ENCODE measurements at regions not wholly inside any gene's neighbourhood (a gene's known extent, or its start where the extent isn't known, plus 50 kb on each side); places are given as distances from the start of the nearest gene placed in this dataset.

DNA sequence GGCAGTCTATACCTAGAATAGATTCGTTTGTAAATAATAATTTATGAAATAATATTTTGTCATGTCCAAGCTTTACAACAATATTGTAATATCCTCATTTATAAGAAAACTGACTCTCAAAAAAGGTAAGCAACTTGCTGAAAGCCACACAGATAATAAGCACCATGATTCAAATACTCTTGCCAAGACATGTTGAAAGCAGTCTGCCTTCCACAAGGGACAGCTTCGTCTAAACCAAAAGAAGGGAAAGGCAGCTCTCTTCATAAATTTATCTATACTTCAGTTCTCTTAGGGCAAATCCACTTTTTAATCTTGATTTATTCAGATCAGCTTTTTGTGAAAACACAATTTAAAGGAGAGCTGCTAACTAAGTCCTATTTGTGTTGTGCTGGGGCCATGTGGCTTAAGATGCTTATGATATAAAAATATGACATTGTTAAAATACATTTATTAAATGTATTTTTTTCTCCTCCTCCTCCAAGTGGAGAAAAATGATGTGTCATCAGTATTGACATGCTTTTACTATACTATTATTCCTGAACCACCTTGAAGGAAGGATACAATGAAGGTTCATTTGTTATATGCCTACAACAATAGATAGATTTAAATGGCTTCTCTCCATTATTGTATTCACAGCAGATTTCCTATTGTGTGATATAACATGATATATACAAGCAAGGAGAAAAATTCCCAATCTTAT is 737.0 kb downstream of the HDGFL1 start:
- H3K4me1 Mint-ChIP-seq (ENCODE audit: low read depth): no peaks in the 10 kb centered on the region
- no peak overlapping the region for H3K27ac Mint-ChIP-seq
- no peak for ATAC-seq
- no peak overlapping the region for H3K4me3 Mint-ChIP-seq
- H3K36me3 Mint-ChIP-seq (ENCODE audit: low read depth): no peaks in the 10 kb centered on the region
- CTCF ChIA-PET: no interaction called here
- POLR2A ChIA-PET: no interaction called here
- no peaks in the 10 kb centered on the region for H3K27me3 Mint-ChIP-seq (ENCODE audit: low read depth)
- no peak for DNase-seq
- peaks cover 3% of the 10 kb centered on the region for H3K9me3 Mint-ChIP-seq (ENCODE audit: insufficient read depth)

GRCh38 chr6:23307516-23307915 is 738.1 kb downstream of the HDGFL1 start:
- H3K36me3 Mint-ChIP-seq (ENCODE audit: low read depth): no peaks in the 10 kb centered on the region
- DNase-seq: no peak
- ATAC-seq: no peak
- no peaks in the 10 kb centered on the region for H3K4me1 Mint-ChIP-seq (ENCODE audit: low read depth)
- no peak overlapping the region for H3K27ac Mint-ChIP-seq
- H3K27me3 Mint-ChIP-seq (ENCODE audit: low read depth): no peaks in the 10 kb centered on the region
- no peaks in the 10 kb centered on the region for H3K9me3 Mint-ChIP-seq (ENCODE audit: insufficient read depth)
- ChIA-PET CTCF (no interaction called here), POLR2A (no interaction called here)
- H3K4me3 Mint-ChIP-seq: no peak overlapping the region

GRCh38 chr6:23308166-23308565 is 738.8 kb downstream of the HDGFL1 start:
- ATAC-seq: no peak
- CTCF ChIA-PET: no interaction called here
- no peaks in the 10 kb centered on the region for H3K36me3 Mint-ChIP-seq (ENCODE audit: low read depth)
- H3K4me1 Mint-ChIP-seq (ENCODE audit: low read depth): no peaks in the 10 kb centered on the region
- H3K4me3 Mint-ChIP-seq: no peak overlapping the region
- DNase-seq: no peak
- no peaks in the 10 kb centered on the region for H3K27me3 Mint-ChIP-seq (ENCODE audit: low read depth)
- H3K9me3 Mint-ChIP-seq (ENCODE audit: insufficient read depth): no peaks in the 10 kb centered on the region
- POLR2A ChIA-PET: no interaction called here
- no peak overlapping the region for H3K27ac Mint-ChIP-seq

- no peaks in the 10 kb centered on the region for H3K36me3 Mint-ChIP-seq (ENCODE audit: low read depth)
- H3K27me3 Mint-ChIP-seq (ENCODE audit: low read depth): no peaks in the 10 kb centered on the region
- H3K4me3 Mint-ChIP-seq: no peak overlapping the region
- no peaks in the 10 kb centered on the region for H3K4me1 Mint-ChIP-seq (ENCODE audit: low read depth)
- no peak for ATAC-seq
- ChIA-PET CTCF (no interaction called here), POLR2A (no interaction called here)
- H3K27ac Mint-ChIP-seq: no peak overlapping the region
- no peak for DNase-seq
- no peaks in the 10 kb centered on the region for H3K9me3 Mint-ChIP-seq (ENCODE audit: insufficient read depth)
Measured at GRCh38 chr6:23311211-23311610, 741.8 kb downstream of the HDGFL1 start.

DNA sequence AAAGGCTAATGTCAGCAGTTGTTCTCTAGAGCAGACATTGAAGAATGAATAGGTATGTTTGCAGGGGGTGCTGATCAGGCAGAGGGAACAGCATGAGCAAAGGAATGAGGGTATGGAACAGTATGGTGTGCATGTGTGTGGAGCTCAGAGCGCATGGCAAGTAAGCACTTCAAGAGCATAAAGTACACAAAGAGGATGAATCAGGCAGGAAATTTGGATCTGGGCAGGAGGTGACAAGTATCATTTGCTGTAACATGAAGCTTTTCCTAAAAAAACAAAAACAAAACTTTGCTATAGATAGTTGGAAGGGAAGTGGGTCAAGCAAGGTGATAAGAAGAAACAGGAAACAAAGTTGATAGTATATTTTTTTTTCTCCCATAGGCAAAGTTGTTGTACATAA is 746.8 kb downstream of the HDGFL1 start:
- POLR2A ChIA-PET: no interaction called here

GRCh38 chr6:23316931-23317330 is 747.6 kb downstream of the HDGFL1 start:
- ChIA-PET CTCF (no interaction called here), POLR2A (no interaction called here)
- H3K36me3 Mint-ChIP-seq (ENCODE audit: low read depth): no peaks in the 10 kb centered on the region
- H3K27me3 Mint-ChIP-seq (ENCODE audit: low read depth): no peaks in the 10 kb centered on the region
- no peaks in the 10 kb centered on the region for H3K9me3 Mint-ChIP-seq (ENCODE audit: insufficient read depth)
- ATAC-seq (no peak), DNase-seq (no peak)
- no peak overlapping the region for H3K27ac Mint-ChIP-seq
- H3K4me1 Mint-ChIP-seq (ENCODE audit: low read depth): no peaks in the 10 kb centered on the region
- no peak overlapping the region for H3K4me3 Mint-ChIP-seq

More for the DNA sequence above, 746.8 kb downstream of the HDGFL1 start:
- DNase-seq (no peak), ATAC-seq (no peak)
- Mint-ChIP-seq H3K36me3 (ENCODE audit: low read depth) (no peaks in the 10 kb centered on the region), H3K27ac (no peak overlapping the region), H3K4me3 (no peak overlapping the region), H3K4me1 (ENCODE audit: low read depth) (no peaks in the 10 kb centered on the region), H3K9me3 (ENCODE audit: insufficient read depth) (no peaks in the 10 kb centered on the region), H3K27me3 (ENCODE audit: low read depth) (no peaks in the 10 kb centered on the region)
- CTCF ChIA-PET: no interaction called here

- CTCF ChIA-PET: no interaction called here
Measured at GRCh38 chr6:23319582-23319981, 750.2 kb downstream of the HDGFL1 start.

DNA sequence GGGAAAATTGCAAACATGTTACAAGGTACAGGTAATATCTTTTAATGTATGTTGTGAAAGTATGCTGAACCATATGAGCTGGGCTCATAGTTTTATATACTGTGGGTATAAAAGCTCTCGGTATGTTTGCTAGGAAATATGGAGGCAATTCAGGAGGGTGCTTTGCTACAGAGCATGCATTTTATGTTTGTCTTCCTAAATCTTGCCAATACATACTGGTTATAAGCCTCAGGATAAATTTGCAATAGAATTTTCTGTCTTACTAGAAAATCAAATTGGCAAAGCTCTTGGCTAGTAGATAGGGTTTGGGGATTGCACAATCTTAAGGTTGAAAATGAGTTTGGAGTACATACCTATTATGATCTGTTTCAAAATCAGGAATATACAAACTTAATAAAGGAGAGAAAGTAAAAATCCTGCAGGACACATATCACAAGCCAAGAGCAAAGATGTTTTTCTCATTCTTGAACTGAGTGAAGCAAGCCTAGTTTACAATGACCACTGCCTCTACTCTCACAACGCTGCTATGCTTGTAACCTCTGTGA is 751.2 kb downstream of the HDGFL1 start:
- no peaks in the 10 kb centered on the region for H3K36me3 Mint-ChIP-seq (ENCODE audit: low read depth)
- no peak overlapping the region for H3K27ac Mint-ChIP-seq
- CTCF ChIA-PET: no interaction called here
- H3K9me3 Mint-ChIP-seq (ENCODE audit: insufficient read depth): no peaks in the 10 kb centered on the region
- no peaks in the 10 kb centered on the region for H3K4me1 Mint-ChIP-seq (ENCODE audit: low read depth)
- no peaks in the 10 kb centered on the region for H3K27me3 Mint-ChIP-seq (ENCODE audit: low read depth)
- DNase-seq (no peak), ATAC-seq (no peak)
- POLR2A ChIA-PET: no interaction called here
- H3K4me3 Mint-ChIP-seq: no peak overlapping the region

More at GRCh38 chr6:23319582-23319981, 750.2 kb downstream of the HDGFL1 start:
- Mint-ChIP-seq H3K4me1 (ENCODE audit: low read depth) (no peaks in the 10 kb centered on the region), H3K36me3 (ENCODE audit: low read depth) (no peaks in the 10 kb centered on the region), H3K4me3 (no peak overlapping the region), H3K9me3 (ENCODE audit: insufficient read depth) (no peaks in the 10 kb centered on the region), H3K27me3 (ENCODE audit: low read depth) (no peaks in the 10 kb centered on the region), H3K27ac (no peak overlapping the region)
- DNase-seq (no peak), ATAC-seq (no peak)
- POLR2A ChIA-PET: no interaction called here

GRCh38 chr6:23323897-23324296 is 754.5 kb downstream of the HDGFL1 start:
- H3K9me3 Mint-ChIP-seq (ENCODE audit: insufficient read depth): no peaks in the 10 kb centered on the region
- H3K27me3 Mint-ChIP-seq (ENCODE audit: low read depth): no peaks in the 10 kb centered on the region
- ChIA-PET CTCF (no interaction called here), POLR2A (no interaction called here)
- H3K36me3 Mint-ChIP-seq (ENCODE audit: low read depth): no peaks in the 10 kb centered on the region
- no peak for DNase-seq
- H3K4me1 Mint-ChIP-seq (ENCODE audit: low read depth): no peaks in the 10 kb centered on the region
- H3K4me3 Mint-ChIP-seq: no peak overlapping the region
- H3K27ac Mint-ChIP-seq: no peak overlapping the region
- no peak for ATAC-seq

DNA sequence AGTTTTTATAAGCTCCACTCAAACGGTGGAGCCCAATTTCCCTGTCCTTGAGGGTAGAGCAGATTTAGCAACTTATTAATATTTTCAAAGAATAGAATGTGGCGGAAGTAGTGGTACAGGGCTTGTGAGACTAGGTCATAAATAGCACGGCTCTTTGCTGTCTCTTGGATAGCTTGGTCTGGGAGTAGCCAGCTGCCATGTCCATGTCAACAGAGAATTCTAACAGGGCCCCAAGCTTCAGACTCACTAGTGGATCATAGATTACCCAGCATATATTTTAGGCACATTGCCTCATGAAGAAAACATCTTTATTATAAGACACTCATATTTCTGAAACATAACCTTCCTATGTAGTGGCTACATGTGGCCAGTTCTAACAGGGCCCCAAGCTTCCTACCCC is 755.7 kb downstream of the HDGFL1 start:
- H3K4me3 Mint-ChIP-seq: no peak overlapping the region
- H3K27ac Mint-ChIP-seq: no peak overlapping the region
- no peak for DNase-seq
- no peaks in the 10 kb centered on the region for H3K9me3 Mint-ChIP-seq (ENCODE audit: insufficient read depth)
- no peak for ATAC-seq
- no peaks in the 10 kb centered on the region for H3K27me3 Mint-ChIP-seq (ENCODE audit: low read depth)
- no peaks in the 10 kb centered on the region for H3K36me3 Mint-ChIP-seq (ENCODE audit: low read depth)
- POLR2A ChIA-PET: no interaction called here
- no peaks in the 10 kb centered on the region for H3K4me1 Mint-ChIP-seq (ENCODE audit: low read depth)
- CTCF ChIA-PET: no interaction called here

- no peak overlapping the region for H3K27ac Mint-ChIP-seq
- H3K27me3 Mint-ChIP-seq (ENCODE audit: low read depth): no peaks in the 10 kb centered on the region
- no peaks in the 10 kb centered on the region for H3K36me3 Mint-ChIP-seq (ENCODE audit: low read depth)
- no peak for DNase-seq
- ATAC-seq: no peak
- H3K4me3 Mint-ChIP-seq: no peak overlapping the region
- H3K4me1 Mint-ChIP-seq (ENCODE audit: low read depth): no peaks in the 10 kb centered on the region
- POLR2A ChIA-PET: no interaction called here
- H3K9me3 Mint-ChIP-seq (ENCODE audit: insufficient read depth): no peaks in the 10 kb centered on the region
- CTCF ChIA-PET: no interaction called here
Measured at GRCh38 chr6:23327621-23328020, 758.3 kb downstream of the HDGFL1 start.

DNA sequence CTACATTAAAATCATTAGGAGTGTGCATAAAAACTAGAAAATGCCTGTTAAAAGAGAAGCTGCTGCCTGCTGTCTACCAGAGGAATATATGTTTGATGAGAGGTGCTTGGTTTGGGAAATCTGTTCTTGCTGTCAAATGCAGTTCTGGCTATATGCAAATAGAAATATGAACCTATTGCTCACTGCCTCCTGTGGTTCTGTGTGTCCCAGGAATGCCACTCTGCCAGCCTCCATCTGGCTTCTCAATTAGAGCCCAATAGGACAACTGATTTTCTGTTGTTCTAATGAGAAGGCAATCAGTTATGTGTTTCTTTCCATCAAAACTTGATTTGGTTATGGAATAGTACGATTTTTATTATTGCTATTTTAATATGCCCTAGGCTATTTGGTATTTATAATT is 759.7 kb downstream of the HDGFL1 start:
- Mint-ChIP-seq H3K9me3 (ENCODE audit: insufficient read depth) (no peaks in the 10 kb centered on the region), H3K27me3 (ENCODE audit: low read depth) (no peaks in the 10 kb centered on the region), H3K4me1 (ENCODE audit: low read depth) (no peaks in the 10 kb centered on the region), H3K36me3 (ENCODE audit: low read depth) (no peaks in the 10 kb centered on the region), H3K27ac (no peak overlapping the region), H3K4me3 (no peak overlapping the region)
- DNase-seq (no peak), ATAC-seq (no peak)
- ChIA-PET CTCF (no interaction called here), POLR2A (no interaction called here)

DNA sequence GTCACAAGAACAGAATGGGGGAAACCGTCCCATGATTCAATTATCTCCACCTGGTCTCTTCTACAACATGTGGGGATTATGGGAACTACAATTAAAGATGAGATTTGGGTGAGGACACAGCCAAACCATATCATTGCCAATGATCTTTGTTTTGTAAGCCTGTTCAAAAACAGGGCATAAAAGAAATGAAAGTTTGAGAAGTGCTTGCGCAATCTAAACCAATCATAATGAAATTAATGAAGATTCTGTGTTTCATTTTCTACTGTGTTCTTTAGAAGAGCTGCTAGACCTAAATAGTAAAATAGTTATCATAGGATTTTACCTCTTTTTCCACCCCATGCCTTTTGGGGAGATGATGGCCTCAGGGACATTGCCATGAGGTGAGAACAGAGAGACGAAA is 761.3 kb downstream of the HDGFL1 start:
- ChIA-PET CTCF (no interaction called here), POLR2A (no interaction called here)
- Mint-ChIP-seq H3K4me1 (ENCODE audit: low read depth) (no peaks in the 10 kb centered on the region), H3K27me3 (ENCODE audit: low read depth) (no peaks in the 10 kb centered on the region), H3K4me3 (no peak overlapping the region), H3K36me3 (ENCODE audit: low read depth) (no peaks in the 10 kb centered on the region), H3K27ac (no peak overlapping the region), H3K9me3 (ENCODE audit: insufficient read depth) (no peaks in the 10 kb centered on the region)
- ATAC-seq (no peak), DNase-seq (no peak)

Measured in activated CD8-positive, alpha-beta T cell treated with anti-CD3 and anti-CD28 coated beads, Interleukin-2, amount 10 ng/mL, durations not matched to agents 7 days and 5 days (primary cell).